ENCODE measurements at regions not wholly inside any gene's neighbourhood (a gene's known extent, or its start where the extent isn't known, plus 50 kb on each side); places are given as distances from the start of the nearest gene placed in this dataset.
"Not testable (repeated sequence)": the region's sequence is repeated elsewhere in the genome, so short reads cannot be mapped to it uniquely, and the experiment has no call there.

GRCh38 chr11:112537846-112538330, 277.2 kb upstream of the PLET1 start:
- Histone ChIP-seq H3K9ac (ENCODE audit: insufficient read depth, low read length, poor library complexity, severe bottlenecking) (no peak overlapping the region), H3K4me3 (replicated peaks in 1 of 3; ENCODE audit: low read depth in 2 of 3, low read length in 3 of 3) (no peak overlapping the region), H3K79me2 (ENCODE audit: insufficient read depth, low read length) (no peaks in the 10 kb centered on the region), H3K27me3 (ENCODE audit: control insufficient read depth in 2 of 2, insufficient read depth in 2 of 2, low read length in 2 of 2) (no peaks in the 10 kb centered on the region), H4K20me1 (ENCODE audit: insufficient read depth, low read length) (no peaks in the 10 kb centered on the region), H2AFZ (ENCODE audit: insufficient read depth, low read depth, low read length, poor library complexity, severe bottlenecking) (no peak overlapping the region), H3K4me1 (ENCODE audit: control insufficient read depth in 1 of 2, insufficient read depth in 2 of 2, low read length in 2 of 2) (peaks cover 0 to 10% of the 10 kb centered on the region in 2 donors), H3K4me2 (replicated peaks; ENCODE audit: extremely low read depth, low read length, poor library complexity, severe bottlenecking) (no peak overlapping the region), H3K27ac (ENCODE audit: low read depth in 1 of 2, low read length in 2 of 2) (no peak overlapping the region), H3K36me3 (replicated peaks in 1 of 2; ENCODE audit: control insufficient read depth in 1 of 2, insufficient read depth in 2 of 2, low read length in 2 of 2) (no peaks in the 10 kb centered on the region), H3K9me3 (replicated peaks in 1 of 2; ENCODE audit: control insufficient read depth in 1 of 2, insufficient read depth in 1 of 2, low read length in 2 of 2) (no peaks in the 10 kb centered on the region)
- peaks cover 0 to 3% (median 2%) of the 10 kb centered on the region in 3 donors for H3K27me3 Mint-ChIP-seq (ENCODE audit: low read depth in 3 of 3)
- DNase-seq: peak; percentile 24 to 68 (median 41)
- no peak overlapping the region for H3K4me3 Mint-ChIP-seq
- H3K4me1 Mint-ChIP-seq: peaks cover 17% of the 10 kb centered on the region
- H3K9me3 Mint-ChIP-seq: peaks cover 0 to 2% (median 0%) of the 10 kb centered on the region in 7 donors
- TF ChIP-seq CTCF (IDR thresholded peaks at IDR 0.05): no peak
- H3K27ac Mint-ChIP-seq: no peak overlapping the region
- no peaks in the 10 kb centered on the region for H3K36me3 Mint-ChIP-seq
- intact Hi-C loops (cut with micrococcal nuclease): no loop called here

- Mint-ChIP-seq H3K27me3 (ENCODE audit: low read depth in 3 of 3) (peaks cover 0 to 3% (median 2%) of the 10 kb centered on the region in 3 donors), H3K4me3 (no peak overlapping the region), H3K27ac (peak overlapping the region in 1 of 7 donors; percentile 28), H3K36me3 (no peaks in the 10 kb centered on the region), H3K4me1 (peaks cover 17% of the 10 kb centered on the region), H3K9me3 (peaks cover 0 to 4% (median 0%) of the 10 kb centered on the region in 7 donors)
- Histone ChIP-seq H4K20me1 (ENCODE audit: insufficient read depth, low read length) (no peaks in the 10 kb centered on the region), H3K9me3 (replicated peaks in 1 of 2; ENCODE audit: control insufficient read depth in 1 of 2, insufficient read depth in 1 of 2, low read length in 2 of 2) (no peaks in the 10 kb centered on the region), H3K36me3 (replicated peaks in 1 of 2; ENCODE audit: control insufficient read depth in 1 of 2, insufficient read depth in 2 of 2, low read length in 2 of 2) (no peaks in the 10 kb centered on the region), H2AFZ (ENCODE audit: insufficient read depth, low read depth, low read length, poor library complexity, severe bottlenecking) (no peak overlapping the region), H3K4me1 (ENCODE audit: control insufficient read depth in 1 of 2, insufficient read depth in 2 of 2, low read length in 2 of 2) (peaks cover 0 to 10% of the 10 kb centered on the region in 2 donors), H3K4me3 (replicated peaks in 1 of 3; ENCODE audit: low read depth in 2 of 3, low read length in 3 of 3) (no peak overlapping the region), H3K27ac (ENCODE audit: low read depth in 1 of 2, low read length in 2 of 2) (no peak overlapping the region), H3K9ac (ENCODE audit: insufficient read depth, low read length, poor library complexity, severe bottlenecking) (no peak overlapping the region), H3K4me2 (replicated peaks; ENCODE audit: extremely low read depth, low read length, poor library complexity, severe bottlenecking) (no peak overlapping the region), H3K27me3 (ENCODE audit: control insufficient read depth in 2 of 2, insufficient read depth in 2 of 2, low read length in 2 of 2) (no peaks in the 10 kb centered on the region), H3K79me2 (ENCODE audit: insufficient read depth, low read length) (no peaks in the 10 kb centered on the region)
- DNase-seq: no peak
- no peak for TF ChIP-seq CTCF (IDR thresholded peaks at IDR 0.05)
- intact Hi-C loops (cut with micrococcal nuclease): no loop called here
- WGBS (ENCODE audit: insufficient coverage): 72% methylated on average over 5 of the region's 7 CpGs
Observed at GRCh38 chr11:112538534-112539280, 278.0 kb upstream of the PLET1 start.

- no CpG with 5 or more reads among the region's 1 CpG for WGBS (ENCODE audit: insufficient coverage)
- H3K9me3 ChIP-seq (replicated peaks in 1 of 2; ENCODE audit: control insufficient read depth in 1 of 2, insufficient read depth in 1 of 2, low read length in 2 of 2); H3K36me3 ChIP-seq (replicated peaks in 1 of 2; ENCODE audit: control insufficient read depth in 1 of 2, insufficient read depth in 2 of 2, low read length in 2 of 2); H3K4me3 ChIP-seq (replicated peaks in 1 of 3; ENCODE audit: low read depth in 2 of 3, low read length in 3 of 3); H3K27me3 ChIP-seq (ENCODE audit: control insufficient read depth in 2 of 2, insufficient read depth in 2 of 2, low read length in 2 of 2); H3K9ac ChIP-seq (ENCODE audit: insufficient read depth, low read length, poor library complexity, severe bottlenecking); H4K20me1 ChIP-seq (ENCODE audit: insufficient read depth, low read length); H3K4me3 Mint-ChIP-seq; H3K79me2 ChIP-seq (ENCODE audit: insufficient read depth, low read length); H3K27ac ChIP-seq (ENCODE audit: low read depth in 1 of 2, low read length in 2 of 2); H3K27me3 Mint-ChIP-seq (ENCODE audit: low read depth in 3 of 3); H3K9me3 Mint-ChIP-seq; H3K27ac Mint-ChIP-seq; H3K36me3 Mint-ChIP-seq; H2AFZ ChIP-seq (ENCODE audit: insufficient read depth, low read depth, low read length, poor library complexity, severe bottlenecking); DNase-seq; H3K4me2 ChIP-seq (replicated peaks; ENCODE audit: extremely low read depth, low read length, poor library complexity, severe bottlenecking); intact Hi-C loops (cut with micrococcal nuclease): not testable (repeated sequence)
- peaks cover 0 to 10% of the 10 kb centered on the region in 2 donors for H3K4me1 ChIP-seq (ENCODE audit: control insufficient read depth in 1 of 2, insufficient read depth in 2 of 2, low read length in 2 of 2)
- H3K4me1 Mint-ChIP-seq: peaks cover 17% of the 10 kb centered on the region
Observed at GRCh38 chr11:112539281-112539555, 278.6 kb upstream of the PLET1 start.
